ENCODE measurements at regions not wholly inside any gene's neighbourhood (a gene's known extent, or its start where the extent isn't known, plus 50 kb on each side); places are given as distances from the start of the nearest gene placed in this dataset.
A peak's percentile ranks its signal among the peaks of the same experiment; 100 is the strongest.
"Not testable (repeated sequence)": the region's sequence is repeated elsewhere in the genome, so short reads cannot be mapped to it uniquely, and the experiment has no call there.

DNA sequence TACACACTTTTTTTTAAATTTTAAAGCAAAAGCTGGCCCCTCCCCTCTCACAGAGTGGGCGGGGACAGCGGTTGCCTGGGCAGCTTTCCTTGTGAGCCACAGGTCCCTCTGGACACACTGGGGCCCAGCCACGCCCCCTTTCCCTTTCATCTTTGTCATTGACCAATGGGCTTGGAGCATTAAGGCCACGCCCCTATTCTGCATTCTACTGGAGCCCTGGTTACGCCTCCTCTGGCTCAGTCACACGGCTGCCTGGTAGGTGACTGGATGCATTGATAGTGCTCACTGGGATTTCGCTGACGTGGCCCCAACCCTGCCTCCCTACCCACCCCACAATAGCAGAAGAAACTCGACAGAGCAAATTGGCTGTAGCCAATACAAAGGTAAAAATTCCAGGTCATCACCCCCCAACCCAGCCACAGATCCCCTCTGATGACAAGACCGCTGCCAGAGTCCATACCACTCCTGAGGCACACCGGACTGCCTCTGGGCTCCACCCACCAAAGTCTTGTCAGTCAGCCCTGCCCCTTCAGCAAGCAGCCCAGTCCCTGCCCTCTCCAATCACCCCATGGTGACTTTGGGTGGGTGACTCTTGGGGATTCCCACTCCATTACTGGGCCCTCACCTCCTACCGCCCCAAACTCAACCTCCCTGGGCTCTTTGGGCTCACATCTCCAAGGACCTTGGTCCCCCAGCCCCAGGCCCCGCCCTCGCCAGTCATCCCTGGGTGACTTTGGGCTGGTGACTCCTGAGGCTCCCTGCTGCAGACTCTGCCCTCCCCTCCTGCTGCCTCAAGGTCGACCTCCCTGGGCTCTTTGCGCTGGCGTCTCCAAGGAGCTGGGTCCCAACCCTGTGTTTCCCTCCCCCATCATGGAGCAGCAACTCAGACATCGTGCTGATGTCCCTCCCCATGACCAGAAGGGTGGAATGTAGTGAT is 112.2 kb upstream of the FAN1 start:
- TF ChIP-seq, protein P1, sequence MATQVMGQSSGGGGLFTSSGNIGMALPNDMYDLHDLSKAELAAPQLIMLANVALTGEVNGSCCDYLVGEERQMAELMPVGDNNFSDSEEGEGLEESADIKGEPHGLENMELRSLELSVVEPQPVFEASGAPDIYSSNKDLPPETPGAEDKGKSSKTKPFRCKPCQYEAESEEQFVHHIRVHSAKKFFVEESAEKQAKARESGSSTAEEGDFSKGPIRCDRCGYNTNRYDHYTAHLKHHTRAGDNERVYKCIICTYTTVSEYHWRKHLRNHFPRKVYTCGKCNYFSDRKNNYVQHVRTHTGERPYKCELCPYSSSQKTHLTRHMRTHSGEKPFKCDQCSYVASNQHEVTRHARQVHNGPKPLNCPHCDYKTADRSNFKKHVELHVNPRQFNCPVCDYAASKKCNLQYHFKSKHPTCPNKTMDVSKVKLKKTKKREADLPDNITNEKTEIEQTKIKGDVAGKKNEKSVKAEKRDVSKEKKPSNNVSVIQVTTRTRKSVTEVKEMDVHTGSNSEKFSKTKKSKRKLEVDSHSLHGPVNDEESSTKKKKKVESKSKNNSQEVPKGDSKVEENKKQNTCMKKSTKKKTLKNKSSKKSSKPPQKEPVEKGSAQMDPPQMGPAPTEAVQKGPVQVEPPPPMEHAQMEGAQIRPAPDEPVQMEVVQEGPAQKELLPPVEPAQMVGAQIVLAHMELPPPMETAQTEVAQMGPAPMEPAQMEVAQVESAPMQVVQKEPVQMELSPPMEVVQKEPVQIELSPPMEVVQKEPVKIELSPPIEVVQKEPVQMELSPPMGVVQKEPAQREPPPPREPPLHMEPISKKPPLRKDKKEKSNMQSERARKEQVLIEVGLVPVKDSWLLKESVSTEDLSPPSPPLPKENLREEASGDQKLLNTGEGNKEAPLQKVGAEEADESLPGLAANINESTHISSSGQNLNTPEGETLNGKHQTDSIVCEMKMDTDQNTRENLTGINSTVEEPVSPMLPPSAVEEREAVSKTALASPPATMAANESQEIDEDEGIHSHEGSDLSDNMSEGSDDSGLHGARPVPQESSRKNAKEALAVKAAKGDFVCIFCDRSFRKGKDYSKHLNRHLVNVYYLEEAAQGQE (IDR thresholded peaks at IDR 0.05; ENCODE audit: insufficient replicate concordance, low read depth), result no peak
- TF ChIP-seq SPI1 (IDR thresholded peaks at IDR 0.05; ENCODE audit: borderline replicate concordance, low read depth), result no peak
- TF ChIP-seq POLR2AphosphoS5 (IDR thresholded peaks at IDR 0.05; ENCODE audit: low read depth), result no peak
- no peak for TF ChIP-seq CTCF (IDR thresholded peaks at IDR 0.05; ENCODE audit: insufficient read depth, low read length)
- TF ChIP-seq GABPA (IDR thresholded peaks at IDR 0.05; ENCODE audit: low read depth), result no peak
- peak in 1 of 2 experiments; percentile 1 for DNase-seq (ENCODE audit: low read depth in 1 of 2, low spot score in 1 of 2)

DNA sequence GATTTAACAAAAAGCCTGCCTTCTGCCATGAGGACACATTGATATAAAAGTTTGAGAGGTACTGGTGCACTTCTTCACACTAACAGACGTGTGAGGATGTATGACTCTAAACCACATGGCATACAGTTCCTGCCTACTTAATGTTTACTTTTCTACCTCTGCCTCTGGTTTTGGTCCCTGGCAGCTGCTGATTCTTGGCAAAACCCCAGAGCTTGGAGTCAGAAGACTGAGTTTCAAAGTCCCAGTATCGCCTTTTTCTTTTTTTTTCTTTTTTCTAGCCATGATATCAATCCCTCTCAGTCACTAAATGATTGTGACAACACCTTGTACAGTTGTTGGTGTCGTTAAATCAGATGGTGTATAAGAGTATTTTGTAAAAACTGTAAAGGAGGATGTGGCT is 110.9 kb upstream of the FAN1 start:
- not testable (repeated sequence) for DNase-seq (ENCODE audit: low read depth in 1 of 2, low spot score in 1 of 2); H3K27ac ChIP-seq (replicated peaks); H3K4me3 ChIP-seq (replicated peaks; ENCODE audit: insufficient read depth, low read length); H3K27me3 ChIP-seq (ENCODE audit: insufficient read depth, poor library complexity, severe bottlenecking)

More for the DNA sequence above, 112.2 kb upstream of the FAN1 start:
- no peak overlapping the region for H3K4me3 ChIP-seq (replicated peaks; ENCODE audit: insufficient read depth, low read length)
- H3K27me3 ChIP-seq (ENCODE audit: insufficient read depth, poor library complexity, severe bottlenecking), result no peaks in the 10 kb centered on the region
- no peak overlapping the region for H3K27ac ChIP-seq (replicated peaks)

DNA sequence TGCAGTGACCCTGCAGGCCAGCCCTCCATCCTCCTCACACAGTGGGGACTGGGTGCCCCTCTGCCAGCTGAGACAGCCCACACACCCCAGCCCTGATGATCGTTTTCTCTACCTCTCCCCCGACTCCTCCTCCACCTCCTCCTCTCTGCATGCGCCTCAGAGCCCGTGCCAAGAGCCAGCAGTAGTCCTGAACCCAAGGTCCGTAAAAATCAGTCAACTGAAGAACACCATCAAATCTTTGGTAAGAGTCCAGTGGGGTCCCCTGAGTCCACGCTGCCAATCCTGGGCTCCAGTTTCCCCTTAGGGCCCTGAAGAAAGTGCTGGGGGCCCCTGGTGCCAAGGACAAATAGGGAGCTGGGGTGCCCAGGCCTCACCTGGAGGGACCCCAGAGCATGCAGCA is 109.3 kb upstream of the FAN1 start:
- TF ChIP-seq, protein P1 (IDR thresholded peaks at IDR 0.05; ENCODE audit: insufficient replicate concordance, low read depth), result no peak
- TF ChIP-seq POLR2AphosphoS5 (IDR thresholded peaks at IDR 0.05; ENCODE audit: low read depth) (no peak), SPI1 (IDR thresholded peaks at IDR 0.05; ENCODE audit: borderline replicate concordance, low read depth) (no peak), CTCF (IDR thresholded peaks at IDR 0.05; ENCODE audit: insufficient read depth, low read length) (no peak), GABPA (IDR thresholded peaks at IDR 0.05; ENCODE audit: low read depth) (no peak)
- DNase-seq (ENCODE audit: low read depth in 1 of 2, low spot score in 1 of 2), result no peak
- Histone ChIP-seq H3K27ac (replicated peaks) (no peak overlapping the region), H3K4me3 (replicated peaks; ENCODE audit: insufficient read depth, low read length) (no peak overlapping the region), H3K27me3 (ENCODE audit: insufficient read depth, poor library complexity, severe bottlenecking) (no peaks in the 10 kb centered on the region)

- not testable (repeated sequence) for H3K4me3 ChIP-seq (replicated peaks; ENCODE audit: insufficient read depth, low read length); H3K27me3 ChIP-seq (ENCODE audit: insufficient read depth, poor library complexity, severe bottlenecking); H3K27ac ChIP-seq (replicated peaks)
- peak in 1 of 2 experiments; percentile 14 for DNase-seq (ENCODE audit: low read depth in 1 of 2, low spot score in 1 of 2)
Measured at GRCh38 chr15:30799565-30799964, 104.2 kb upstream of the FAN1 start.

DNA sequence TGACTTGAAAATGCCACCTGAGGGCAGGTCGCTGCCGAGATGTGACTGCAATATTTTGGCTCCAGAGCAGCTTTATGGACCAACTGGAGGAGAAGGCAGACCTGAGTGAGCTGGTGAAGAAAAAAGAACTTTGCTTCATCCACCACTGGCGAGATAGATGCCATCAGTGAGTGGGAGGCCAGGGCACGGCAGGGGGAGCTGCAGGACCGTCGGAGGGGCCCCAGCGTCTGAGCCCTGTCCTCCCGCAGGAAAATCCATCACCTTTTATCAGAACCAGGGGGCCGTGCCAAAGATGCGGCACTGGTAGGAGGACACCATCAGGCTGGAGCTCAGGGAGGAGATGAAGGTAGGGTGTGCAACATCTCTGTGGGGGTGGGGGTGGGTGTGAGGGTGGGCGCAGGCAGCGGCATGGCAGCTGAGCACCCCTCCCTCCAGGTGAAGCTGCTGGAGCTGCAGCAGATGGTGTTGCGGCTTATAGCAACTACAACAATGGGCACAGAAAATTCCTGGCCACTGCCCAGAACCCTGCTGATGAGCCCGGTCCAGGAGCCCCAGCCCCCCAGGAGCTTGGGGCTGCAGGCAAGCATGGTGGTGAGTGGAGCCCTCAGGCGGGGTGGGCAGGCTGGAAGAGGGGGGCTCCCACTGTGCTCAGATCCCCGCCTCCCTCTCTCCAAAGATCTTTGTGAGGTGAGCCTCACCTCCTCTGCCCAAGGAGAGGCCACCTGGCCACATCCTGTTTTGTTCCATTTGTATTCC is 102.4 kb upstream of the FAN1 start:
- H3K27ac ChIP-seq (replicated peaks); H3K4me3 ChIP-seq (replicated peaks; ENCODE audit: insufficient read depth, low read length); H3K27me3 ChIP-seq (ENCODE audit: insufficient read depth, poor library complexity, severe bottlenecking); DNase-seq (ENCODE audit: low read depth in 1 of 2, low spot score in 1 of 2): not testable (repeated sequence)

DNA sequence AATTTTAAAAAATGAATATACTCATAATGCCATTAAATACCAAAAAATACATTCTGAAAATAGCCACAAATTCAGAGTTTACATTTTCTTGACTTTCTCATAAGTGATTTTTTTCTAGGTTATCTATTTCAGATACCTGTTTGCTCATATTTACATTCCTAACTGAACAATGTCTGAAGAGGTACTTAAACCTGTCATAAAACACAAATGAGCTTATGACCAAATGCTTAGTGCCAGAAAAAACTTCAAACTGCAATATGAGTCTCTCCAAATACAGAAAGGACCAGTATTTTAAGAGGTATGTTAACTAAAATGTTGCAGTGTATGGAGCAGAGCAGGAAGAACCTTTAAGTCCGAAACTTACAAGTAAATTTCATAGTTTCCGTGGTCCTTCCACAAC is 101.7 kb upstream of the FAN1 start:
- not testable (repeated sequence) for DNase-seq (ENCODE audit: low read depth in 1 of 2, low spot score in 1 of 2); H3K4me3 ChIP-seq (replicated peaks; ENCODE audit: insufficient read depth, low read length); H3K27me3 ChIP-seq (ENCODE audit: insufficient read depth, poor library complexity, severe bottlenecking); H3K27ac ChIP-seq (replicated peaks)

DNA sequence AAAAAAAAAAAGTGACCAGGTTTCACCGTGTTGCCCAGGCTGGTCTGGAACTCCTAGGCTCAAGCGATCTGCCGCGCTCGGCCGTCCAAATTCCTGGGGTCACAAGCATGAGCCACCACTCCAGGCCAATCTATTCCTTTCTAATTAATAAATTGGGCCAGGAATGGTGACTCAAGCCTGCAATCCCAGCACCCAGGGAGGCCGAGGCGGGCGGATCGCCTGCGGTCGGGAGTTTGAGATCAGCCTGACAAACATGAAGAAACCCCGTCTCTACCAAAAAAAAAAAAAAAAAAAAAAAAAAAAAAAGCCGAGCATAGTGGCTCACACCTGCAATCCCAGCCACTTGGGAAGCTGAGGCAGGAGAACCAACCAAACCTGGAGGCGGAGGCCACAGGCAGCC is 100.0 kb upstream of the FAN1 start:
- not testable (repeated sequence) for H3K27ac ChIP-seq (replicated peaks); DNase-seq (ENCODE audit: low read depth in 1 of 2, low spot score in 1 of 2); H3K27me3 ChIP-seq (ENCODE audit: insufficient read depth, poor library complexity, severe bottlenecking); H3K4me3 ChIP-seq (replicated peaks; ENCODE audit: insufficient read depth, low read length)
